Right lobe of liver (tissue), 6 donors: ENCODE measurements at regions not wholly inside any gene's neighbourhood (a gene's known extent, or its start where the extent isn't known, plus 50 kb on each side); places are given as distances from the start of the nearest gene placed in this dataset.

ENCODE experiments used
- ATAC-seq, 4 donors: fragments of 200-7000 bp; cut with Tn5 transposase; one replicate each; pipeline ENCODE4 v1.9.1; 2020; ENCODE audit warnings: mild to moderate bottlenecking in 4 of 4, moderate library complexity in 4 of 4
- DNase-seq, 3 donors: peaks; one replicate each; pipeline ENCODE4 v3.0.0-alpha.2; 2020
- H3K27ac ChIP-seq, 3 donors: fragments of 200-600 bp; one replicate each; pipeline ENCODE4 v1.8.0; 2022
- H3K27me3 ChIP-seq, 2 donors: fragments of 200-600 bp; one replicate each; pipeline ENCODE4 v1.8.0; 2022
- H3K36me3 ChIP-seq, 4 donors: fragments of 200-600 bp; sonication (generic) in 1 of 4; one replicate each; pipeline versions ENCODE4 v1.5.1 to v1.8.0; 2017 to 2022; ENCODE audit warnings: control low read depth in 1 of 4
- H3K4me1 ChIP-seq, 4 donors: fragments of 200-600 bp; sonication (generic) in 1 of 4; one replicate each; pipeline versions ENCODE4 v1.5.1 to v1.8.0; 2017 to 2022; ENCODE audit warnings: control low read depth in 1 of 4
- H3K4me3 ChIP-seq, 3 donors: fragments of 200-600 bp; one replicate each; pipeline ENCODE4 v1.8.0; 2022
- H3K9me3 ChIP-seq, 4 donors: fragments of 200-600 bp; sonication (generic) in 1 of 4; one replicate each; pipeline versions ENCODE4 v1.5.1 to v1.8.0; 2017 to 2022; ENCODE audit warnings: control low read depth in 1 of 4
- POLR2A ChIP-seq: fragments of 450-650 bp; IDR thresholded peaks from one replicate; pipeline ENCODE4 v1.6.1; 2017; ENCODE audit warnings: antibody characterized with exemption, mild to moderate bottlenecking
- WGBS: methylation state at CpG from one replicate; pipeline ENCODE4 v1.1.6; 2018; ENCODE audit warnings: low coverage, low lambda C conversion rate; ENCODE audit not compliant: insufficient coverage; ENCODE audit errors: missing lambda C conversion rate; 5-methylcytosine and 5-hydroxymethylcytosine counted together
- intact Hi-C, 2 donors: fragments of 100-400 bp; cut with DNase I; formaldehyde crosslinking; loops; one replicate each; pipeline versions ENCODE4 v1.11.2 to v1.14.1; 2022
- TF ChIP-seq, protein P1 (sequence below), 4 donors: fragments of 200-600 bp in 3 of 4; fragments of 450-650 bp in 1 of 4; IDR thresholded peaks; one replicate each; pipeline versions ENCODE4 v1.5.1 to v1.8.0; 2016 to 2022; ENCODE audit warnings: antibody characterized with exemption in 4 of 4, mild to moderate bottlenecking in 2 of 4
- donor health status: DM: no; HTN: yes; CAD: no.
- donor health status: DM: no; HTN: no; CAD: no.
- donor health status: DM: no; HTN: no; CAD: no.
- donor health status: DM: no; HTN: yes; CAD: no.
- donor health status: DM: no; HTN: yes; CAD: no.

DNA sequence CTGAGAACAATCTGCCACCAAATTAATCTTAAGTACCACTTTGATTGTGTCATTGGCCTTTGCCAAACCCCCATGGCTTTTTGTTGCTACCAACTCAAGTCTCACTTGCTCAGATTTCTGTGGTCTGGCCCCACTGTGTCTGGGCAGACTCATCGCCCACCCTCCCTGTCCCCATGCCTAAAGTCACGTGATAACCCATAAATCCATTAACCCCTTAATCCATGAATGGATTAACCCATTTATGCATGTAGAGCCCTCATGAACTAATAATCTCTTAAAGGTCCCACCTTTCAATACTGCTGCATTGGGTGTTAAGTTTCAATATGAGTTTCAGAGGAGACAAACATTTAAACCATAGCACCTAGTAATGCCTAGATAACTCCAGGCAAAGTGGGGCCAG, 78.5 kb upstream of the BLTP1 start:
- H3K36me3 ChIP-seq: no peaks in the 10 kb centered on the region
- ATAC-seq (no peak), DNase-seq (no peak)
- H3K27me3 ChIP-seq: no peaks in the 10 kb centered on the region
- no peak overlapping the region for H3K27ac ChIP-seq
- no peaks in the 10 kb centered on the region for H3K4me1 ChIP-seq
- intact Hi-C loops: no loop called here
- H3K4me3 ChIP-seq: no peak overlapping the region
- TF ChIP-seq POLR2A: no peak
- WGBS: 10% methylated on average over 2 of the region's 2 CpGs
- H3K9me3 ChIP-seq: no peaks in the 10 kb centered on the region

DNA sequence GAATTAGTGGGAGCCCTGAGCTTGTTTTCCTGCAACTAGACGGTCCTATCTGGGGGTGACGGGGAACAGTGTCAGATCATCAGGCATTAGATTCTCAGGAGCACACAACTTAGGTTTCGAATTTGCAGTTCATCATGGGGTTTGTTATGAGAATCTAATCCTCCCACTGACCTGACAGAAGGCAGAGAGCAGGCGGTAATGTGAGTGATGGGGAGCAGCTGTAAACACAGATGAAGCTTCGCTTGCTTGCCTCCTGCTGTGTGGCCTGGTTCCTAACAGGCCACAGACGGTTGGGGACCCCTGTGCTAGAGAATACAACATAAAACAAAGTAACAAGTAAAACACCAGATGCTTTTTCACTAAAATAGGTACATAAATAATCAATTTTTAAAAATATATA, 86.2 kb upstream of the BLTP1 start:
- H3K36me3 ChIP-seq: no peaks in the 10 kb centered on the region
- no peaks in the 10 kb centered on the region for H3K9me3 ChIP-seq
- DNase-seq: no peak
- TF ChIP-seq, protein P1, sequence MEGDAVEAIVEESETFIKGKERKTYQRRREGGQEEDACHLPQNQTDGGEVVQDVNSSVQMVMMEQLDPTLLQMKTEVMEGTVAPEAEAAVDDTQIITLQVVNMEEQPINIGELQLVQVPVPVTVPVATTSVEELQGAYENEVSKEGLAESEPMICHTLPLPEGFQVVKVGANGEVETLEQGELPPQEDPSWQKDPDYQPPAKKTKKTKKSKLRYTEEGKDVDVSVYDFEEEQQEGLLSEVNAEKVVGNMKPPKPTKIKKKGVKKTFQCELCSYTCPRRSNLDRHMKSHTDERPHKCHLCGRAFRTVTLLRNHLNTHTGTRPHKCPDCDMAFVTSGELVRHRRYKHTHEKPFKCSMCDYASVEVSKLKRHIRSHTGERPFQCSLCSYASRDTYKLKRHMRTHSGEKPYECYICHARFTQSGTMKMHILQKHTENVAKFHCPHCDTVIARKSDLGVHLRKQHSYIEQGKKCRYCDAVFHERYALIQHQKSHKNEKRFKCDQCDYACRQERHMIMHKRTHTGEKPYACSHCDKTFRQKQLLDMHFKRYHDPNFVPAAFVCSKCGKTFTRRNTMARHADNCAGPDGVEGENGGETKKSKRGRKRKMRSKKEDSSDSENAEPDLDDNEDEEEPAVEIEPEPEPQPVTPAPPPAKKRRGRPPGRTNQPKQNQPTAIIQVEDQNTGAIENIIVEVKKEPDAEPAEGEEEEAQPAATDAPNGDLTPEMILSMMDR (IDR thresholded peaks at IDR 0.05): no peak
- no peak for TF ChIP-seq POLR2A
- no peaks in the 10 kb centered on the region for H3K4me1 ChIP-seq
- H3K27me3 ChIP-seq: no peaks in the 10 kb centered on the region
- ATAC-seq: no peak
- H3K4me3 ChIP-seq: no peak overlapping the region
- 55% methylated on average over 6 of the region's 6 CpGs for WGBS
- intact Hi-C loops: no loop called here
- H3K27ac ChIP-seq: no peak overlapping the region

DNA sequence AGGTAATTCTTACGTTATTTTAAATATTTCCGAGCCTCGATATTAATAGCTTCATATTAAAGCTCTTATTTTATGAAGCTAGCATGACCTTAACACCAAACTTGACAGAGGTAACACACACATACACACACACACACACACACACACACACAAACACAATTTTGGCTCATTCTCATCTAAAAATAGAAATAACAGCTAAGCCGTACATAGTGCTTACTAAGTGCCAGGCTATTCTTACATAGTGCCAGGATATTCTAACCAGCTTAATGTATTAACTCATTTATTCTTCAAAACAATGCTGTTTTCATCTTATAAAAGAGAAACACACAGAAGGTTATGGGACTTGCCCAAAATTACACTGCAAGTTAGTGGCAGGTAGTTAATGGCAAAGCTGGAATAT, 87.0 kb upstream of the BLTP1 start:
- no peak for DNase-seq
- H3K27ac ChIP-seq: no peak overlapping the region
- H3K4me1 ChIP-seq: no peaks in the 10 kb centered on the region
- H3K27me3 ChIP-seq: no peaks in the 10 kb centered on the region
- TF ChIP-seq, protein P1 (IDR thresholded peaks at IDR 0.05): no peak
- no peak for TF ChIP-seq POLR2A
- WGBS: 69% methylated on average over 4 of the region's 4 CpGs
- H3K9me3 ChIP-seq: no peaks in the 10 kb centered on the region
- no peak overlapping the region for H3K4me3 ChIP-seq
- no peaks in the 10 kb centered on the region for H3K36me3 ChIP-seq
- intact Hi-C loops: no loop called here
- no peak for ATAC-seq

DNA sequence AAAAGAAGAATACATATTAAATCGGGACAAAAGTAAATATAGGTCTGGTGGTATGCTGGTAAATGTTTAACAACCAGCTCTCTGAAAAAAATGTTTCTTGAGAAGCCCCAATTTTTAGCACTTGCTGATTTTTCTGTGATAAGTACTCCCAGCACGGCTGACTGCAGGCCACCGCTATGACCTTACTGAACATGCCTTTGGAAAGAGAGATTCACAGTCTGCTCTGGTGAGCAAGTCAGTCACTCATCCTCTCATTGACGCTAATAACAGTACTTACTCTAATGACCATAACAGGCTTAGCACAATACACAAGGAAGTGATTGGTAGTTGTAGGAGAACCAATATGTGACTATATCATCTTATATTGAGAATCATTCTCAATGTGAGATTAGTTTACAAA, 98.9 kb upstream of the BLTP1 start:
- Histone ChIP-seq H3K36me3 (no peaks in the 10 kb centered on the region), H3K27me3 (no peaks in the 10 kb centered on the region), H3K4me3 (no peak overlapping the region), H3K9me3 (no peaks in the 10 kb centered on the region), H3K27ac (no peak overlapping the region), H3K4me1 (no peaks in the 10 kb centered on the region)
- no peak for ATAC-seq
- 35% methylated on average over 4 of the region's 4 CpGs for WGBS
- DNase-seq: no peak
- TF ChIP-seq, protein P1 (IDR thresholded peaks at IDR 0.05): no peak
- TF ChIP-seq POLR2A: no peak
- intact Hi-C loops: no loop called here

DNA sequence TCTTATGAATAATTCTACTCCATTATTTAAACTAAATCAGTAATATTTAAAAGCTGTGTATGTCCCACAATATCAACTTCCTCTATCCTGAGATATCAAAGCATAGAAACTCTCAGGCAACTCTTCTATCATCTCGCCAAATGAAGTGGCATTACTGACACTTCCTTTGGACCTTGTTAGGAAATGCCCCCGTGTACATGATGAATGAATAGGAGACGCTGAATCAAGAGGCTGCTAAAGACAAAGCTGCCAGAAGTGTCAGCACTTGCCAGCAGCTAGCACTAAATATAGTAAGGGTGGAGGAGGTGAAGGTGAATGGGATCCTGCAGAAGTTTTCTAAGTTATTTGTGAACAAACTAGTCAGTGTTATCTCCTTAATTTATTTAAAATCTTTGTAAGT, 99.5 kb upstream of the BLTP1 start:
- no peak for DNase-seq
- Histone ChIP-seq H3K4me1 (no peaks in the 10 kb centered on the region), H3K27me3 (no peaks in the 10 kb centered on the region), H3K36me3 (no peaks in the 10 kb centered on the region), H3K4me3 (no peak overlapping the region), H3K27ac (no peak overlapping the region), H3K9me3 (no peaks in the 10 kb centered on the region)
- WGBS: 26% methylated on average over 3 of the region's 3 CpGs
- TF ChIP-seq, protein P1 (IDR thresholded peaks at IDR 0.05): no peak
- TF ChIP-seq POLR2A: no peak
- intact Hi-C loops: no loop called here
- ATAC-seq: no peak
